Sigmoid colon (tissue), 4 donors: ENCODE measurements at regions not wholly inside any gene's neighbourhood (a gene's known extent, or its start where the extent isn't known, plus 50 kb on each side); places are given as distances from the start of the nearest gene placed in this dataset.

Source experiments
- CTCF ChIP-seq, 4 experiments: fragments of 450-650 bp in 3 of 4; fragments of 200-600 bp in 1 of 4; IDR thresholded peaks; one replicate each; pipeline ENCODE4 v1.5.1; 2016 to 2019; ENCODE audit warnings: antibody characterized with exemption in 4 of 4, mild to moderate bottlenecking in 3 of 4, moderate library complexity in 2 of 4
- EP300 ChIP-seq, 4 donors: sonication (generic); formaldehyde crosslinking; IDR thresholded peaks; one replicate each; pipeline ENCODE4 v1.6.1; 2017; ENCODE audit warnings: antibody characterized with exemption in 4 of 4
- POLR2A ChIP-seq, 2 donors: fragments of 450-650 bp; IDR thresholded peaks; one replicate each; pipeline ENCODE4 v1.6.1; 2016; ENCODE audit warnings: antibody characterized with exemption in 2 of 2, mild to moderate bottlenecking in 2 of 2, moderate library complexity in 2 of 2
- POLR2AphosphoS5 ChIP-seq, 4 donors: sonication (generic); formaldehyde crosslinking; IDR thresholded peaks; one replicate each; pipeline ENCODE4 v1.6.1; 2017; ENCODE audit warnings: antibody characterized with exemption in 4 of 4

GRCh38 chr11:11016068-11016467 lies 158.2 kb upstream of the ZBED5 start:
- TF ChIP-seq POLR2A (IDR thresholded peaks at IDR 0.05) (no peak), CTCF (IDR thresholded peaks at IDR 0.05) (no peak), EP300 (IDR thresholded peaks at IDR 0.05) (no peak), POLR2AphosphoS5 (IDR thresholded peaks at IDR 0.05) (no peak)
